GM18909 (cell line): ENCODE measurements at regions not wholly inside any gene's neighbourhood (a gene's known extent, or its start where the extent isn't known, plus 50 kb on each side); places are given as distances from the start of the nearest gene placed in this dataset.
A peak's percentile ranks its signal among the peaks of the same experiment; 100 is the strongest.

Source experiments
- ATAC-seq: cut with Tn5 transposase; IDR thresholded peaks from one replicate; pipeline ENCODE4 v1.9.1; 2021; ENCODE audit warnings: mild to moderate bottlenecking; ENCODE audit not compliant: unreplicated experiment, poor library complexity

DNA sequence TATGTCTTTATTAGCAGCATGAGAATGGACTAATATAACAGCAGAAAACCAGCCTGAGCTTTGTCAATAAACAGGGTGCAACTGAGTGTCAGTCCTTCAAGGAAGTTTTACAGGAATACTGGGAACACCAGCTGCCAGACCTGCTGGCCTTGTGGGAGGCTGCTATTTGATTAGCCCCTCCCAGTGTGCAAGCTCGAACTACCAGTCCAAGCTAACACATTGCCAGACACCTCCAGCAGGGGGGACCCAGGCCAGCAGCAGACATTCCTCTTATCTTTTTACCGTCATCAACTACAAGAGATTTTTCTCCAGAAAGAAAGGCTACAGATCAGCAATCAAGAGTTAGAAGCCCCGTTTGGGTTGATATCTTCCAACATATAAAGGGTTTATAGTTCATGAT lies 942.8 kb upstream of the TENM4 start:
- no peak for ATAC-seq

DNA sequence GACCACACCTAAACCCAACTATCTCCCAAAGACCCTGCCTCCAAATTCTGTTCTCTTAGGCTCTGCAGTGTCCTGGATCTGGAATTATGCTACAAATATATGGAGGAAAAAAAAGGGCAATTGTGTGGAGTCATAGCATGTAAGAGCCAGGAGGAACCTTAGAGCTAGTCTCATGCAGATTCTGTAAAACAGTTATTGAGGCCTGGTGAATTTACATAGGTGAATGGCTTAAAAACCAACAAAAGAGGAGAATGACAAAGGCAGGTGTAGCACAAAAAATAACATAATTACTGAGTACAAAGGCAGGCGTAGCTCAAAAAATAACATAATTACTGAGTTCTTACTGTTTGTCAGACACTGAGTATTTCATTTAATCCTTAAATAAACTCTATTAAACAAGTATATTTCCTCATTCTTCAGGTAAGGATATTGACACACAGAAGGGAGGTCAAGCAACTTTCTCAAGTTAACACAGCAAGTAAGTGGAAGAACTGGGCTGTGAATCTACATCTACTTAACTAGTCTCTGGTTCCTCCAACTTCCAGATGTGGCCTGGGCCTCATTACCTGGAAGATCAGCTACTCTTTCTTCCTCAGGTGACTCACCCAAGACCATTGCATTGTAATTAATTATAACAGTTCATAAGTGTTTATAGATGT lies 938.9 kb upstream of the TENM4 start:
- ATAC-seq, result no peak

DNA sequence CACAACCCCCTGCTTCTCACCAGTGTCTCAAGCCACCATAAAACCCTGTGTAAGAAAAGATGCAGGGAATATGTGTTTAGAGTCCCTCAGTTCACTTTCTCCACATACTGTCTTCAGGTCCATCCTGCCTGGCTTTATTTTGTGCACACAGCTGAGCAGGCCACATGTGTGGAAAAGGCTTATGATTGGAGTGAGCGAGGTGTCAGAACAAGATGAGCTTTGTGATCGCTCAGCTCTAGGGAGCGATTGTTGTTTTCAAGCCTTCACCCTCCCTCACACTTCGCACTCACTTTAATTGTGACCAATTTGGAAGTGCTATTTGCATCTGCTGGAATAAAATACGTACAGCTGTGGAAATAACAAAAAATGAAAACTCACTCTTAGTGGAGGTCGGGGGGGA lies 931.1 kb upstream of the TENM4 start:
- no peak for ATAC-seq

DNA sequence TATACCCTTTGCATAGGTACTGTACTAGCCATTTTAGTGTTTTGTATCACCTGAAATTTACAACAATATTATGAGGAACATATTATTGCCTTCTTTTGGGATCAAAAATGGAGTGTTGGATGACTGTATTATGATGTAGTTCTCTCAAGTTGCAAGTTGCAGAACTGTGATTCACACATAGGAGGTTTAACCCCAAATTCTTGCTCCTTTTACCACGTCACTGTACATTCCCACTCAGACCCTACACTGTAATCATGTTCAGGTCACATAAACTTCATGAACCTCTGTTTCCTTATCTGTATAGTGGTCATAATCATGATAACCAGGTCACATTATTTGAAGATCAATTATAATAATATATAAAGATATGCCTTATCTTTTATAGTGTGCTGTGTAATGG lies 925.1 kb upstream of the TENM4 start:
- ATAC-seq, result no peak

DNA sequence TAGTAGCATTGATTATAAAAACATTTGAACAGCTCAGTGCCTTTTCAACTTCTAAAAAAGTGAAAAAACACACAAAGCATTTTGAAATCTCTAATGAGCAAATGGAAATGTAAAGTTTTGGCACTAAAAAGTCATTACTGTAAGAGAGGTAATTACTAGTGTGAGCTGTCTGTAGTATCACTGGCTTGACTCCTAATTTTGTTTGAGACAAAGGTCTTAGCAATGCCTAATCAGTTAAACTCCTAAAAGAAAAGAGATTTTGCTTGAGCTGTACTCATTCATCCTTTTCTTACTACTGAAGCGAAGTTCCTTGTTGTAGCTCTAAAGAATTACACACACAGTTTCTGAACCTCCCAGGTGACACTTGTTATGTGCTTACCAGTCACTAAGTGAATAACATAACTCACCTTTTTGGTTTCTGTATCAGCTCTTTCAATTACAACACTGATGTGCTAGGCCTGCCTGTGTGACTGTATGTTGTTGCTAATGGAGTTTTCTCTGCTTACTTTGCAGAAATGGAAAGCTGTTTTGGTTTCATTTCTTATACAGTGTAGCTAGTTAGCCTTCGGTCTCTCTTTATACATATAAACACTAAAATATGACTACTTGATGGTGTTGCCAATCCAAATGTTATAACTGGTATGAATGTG lies 924.4 kb upstream of the TENM4 start:
- peak; percentile 56 for ATAC-seq

GRCh38 chr11:80362563-80363340 lies 921.9 kb upstream of the TENM4 start:
- no peak for ATAC-seq

GRCh38 chr11:80355251-80355650 lies 914.4 kb upstream of the TENM4 start:
- ATAC-seq, result no peak

DNA sequence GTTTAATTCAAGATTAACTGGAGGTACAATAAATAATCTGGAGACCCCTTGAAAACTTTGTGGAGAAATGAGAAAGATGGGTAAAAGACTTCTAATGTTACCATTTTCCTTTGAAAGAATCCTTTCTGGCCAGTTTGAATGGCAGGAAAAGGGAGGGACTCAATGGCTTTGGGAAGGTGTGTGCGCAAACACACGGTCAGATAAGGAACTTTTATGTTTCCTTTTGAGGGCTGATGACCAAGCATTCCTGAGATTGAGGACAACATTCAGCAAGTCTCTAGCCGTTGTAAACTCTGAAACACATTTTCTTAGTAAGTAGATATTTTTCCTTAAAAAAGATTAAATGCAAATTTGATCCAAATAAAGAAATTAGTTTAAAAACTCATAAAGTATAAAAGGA lies 909.7 kb upstream of the TENM4 start:
- ATAC-seq, result no peak

DNA sequence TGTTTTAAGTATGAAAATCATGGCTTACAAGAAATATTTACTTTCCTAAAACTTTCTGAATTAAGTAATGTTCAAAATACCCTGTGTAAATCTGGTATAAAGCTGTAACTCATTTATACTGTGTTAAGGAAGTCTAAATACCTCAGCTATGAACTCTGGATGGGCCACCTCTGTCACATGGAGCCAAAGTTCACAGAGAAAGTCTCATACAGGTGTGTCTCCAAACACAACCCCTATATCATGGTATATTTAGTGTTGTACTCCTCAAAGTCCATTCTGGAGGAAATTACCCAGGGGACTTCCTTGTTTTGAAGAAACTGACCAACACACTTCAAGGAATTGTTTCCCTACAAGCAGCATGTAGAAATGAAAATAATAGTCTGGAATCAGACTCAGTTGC lies 909.2 kb upstream of the TENM4 start:
- no peak for ATAC-seq

DNA sequence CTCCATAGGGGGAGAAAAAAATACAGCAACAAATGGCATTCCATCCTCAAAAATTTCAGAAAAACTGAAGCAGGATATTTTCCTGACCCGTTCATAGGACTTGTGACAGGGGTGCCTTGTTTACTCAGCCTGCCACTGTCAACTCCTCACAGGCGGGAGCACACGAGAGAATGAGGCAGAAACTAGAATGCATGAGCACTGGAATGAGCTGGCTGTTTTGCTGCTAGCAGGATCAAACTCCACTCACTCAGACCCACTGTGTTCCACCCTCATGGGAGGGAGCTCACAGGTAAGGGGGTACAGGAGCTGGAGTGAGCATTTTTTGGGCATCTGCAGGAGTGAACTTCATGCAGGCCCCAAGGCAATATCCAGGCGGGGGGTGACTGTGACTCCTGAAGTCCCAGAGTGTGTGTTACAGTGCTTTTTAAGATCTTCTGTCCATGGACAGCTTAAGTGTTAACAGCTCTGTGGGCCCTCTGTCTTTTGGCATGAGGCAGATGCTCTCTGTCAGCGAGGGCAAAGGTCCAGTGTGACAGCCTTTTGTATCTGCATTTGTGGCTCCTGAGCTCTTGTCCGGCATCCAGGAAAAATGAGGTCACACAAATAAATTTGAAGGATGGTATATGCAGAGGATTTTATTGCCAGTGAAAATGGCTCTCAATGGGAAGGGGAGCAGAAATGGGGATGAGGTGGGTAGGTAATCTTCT lies 905.7 kb upstream of the TENM4 start:
- no peak for ATAC-seq

GRCh38 chr11:80343436-80343835 lies 902.6 kb upstream of the TENM4 start:
- no peak for ATAC-seq

GRCh38 chr11:80338231-80338630 lies 897.4 kb upstream of the TENM4 start:
- no peak for ATAC-seq

- no peak for ATAC-seq
These were observed 890.9 kb upstream of the TENM4 start for GRCh38 chr11:80331694-80332093.

GRCh38 chr11:80330264-80330663 lies 889.4 kb upstream of the TENM4 start:
- ATAC-seq, result no peak

DNA sequence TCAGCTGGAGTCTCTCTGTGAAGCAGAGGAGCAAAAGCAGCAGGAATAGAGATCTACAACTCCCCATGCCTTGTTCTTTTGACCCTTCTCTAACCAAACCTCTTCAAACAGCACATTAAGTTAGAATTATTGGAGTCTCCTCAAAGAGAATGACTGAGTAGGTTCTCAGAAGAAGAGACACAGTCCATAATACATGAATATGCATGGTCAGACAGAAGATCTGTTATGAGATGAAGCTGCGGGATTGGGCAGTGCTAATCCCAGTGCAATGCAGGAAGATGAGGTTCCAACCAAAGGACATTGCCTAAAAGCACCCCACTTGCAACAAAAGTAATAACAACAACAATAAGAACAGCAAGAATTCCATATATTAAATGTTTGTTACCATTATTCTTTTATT lies 887.9 kb upstream of the TENM4 start:
- no peak for ATAC-seq

GRCh38 chr11:80327956-80328614 lies 887.3 kb upstream of the TENM4 start:
- no peak for ATAC-seq

GRCh38 chr11:80321786-80322185 lies 881.0 kb upstream of the TENM4 start:
- no peak for ATAC-seq

DNA sequence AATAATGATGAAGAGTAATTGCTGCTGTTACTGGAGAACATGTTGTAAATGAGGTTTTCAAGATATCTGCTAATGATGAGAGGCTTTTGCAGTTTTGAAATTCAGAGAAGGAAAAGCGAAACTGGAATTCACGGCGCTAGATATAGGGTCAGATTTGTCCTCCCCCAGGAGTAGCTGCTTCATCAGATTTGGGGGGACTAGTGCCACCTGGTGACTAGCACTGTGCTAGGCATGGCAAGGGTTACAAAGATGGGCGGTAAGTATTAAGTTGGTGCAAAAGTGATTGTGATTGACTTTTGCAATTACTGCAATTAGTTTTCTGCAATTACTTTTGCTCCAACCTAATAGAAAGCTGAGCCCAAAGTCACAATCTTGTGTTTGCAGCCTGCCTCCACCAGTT lies 879.9 kb upstream of the TENM4 start:
- no peak for ATAC-seq

GRCh38 chr11:80320226-80320625 lies 879.4 kb upstream of the TENM4 start:
- ATAC-seq, result no peak

GRCh38 chr11:80317612-80318011 lies 876.8 kb upstream of the TENM4 start:
- no peak for ATAC-seq
